T-cell (primary cell): ENCODE measurements at regions not wholly inside any gene's neighbourhood (a gene's known extent, or its start where the extent isn't known, plus 50 kb on each side); places are given as distances from the start of the nearest gene placed in this dataset.

Experiments
- ATAC-seq, 4 experiments: fragments of 200-7000 bp in 3 of 4; fragments of 150-1000 bp in 1 of 4; cut with Tn5 transposase; replicated peaks in 1 of 4; 1 replicate in 3 of 4; 2 replicates in 1 of 4; pipeline ENCODE4 v1.10.0; 2021; ENCODE audit warnings: moderate library complexity in 3 of 4, mild to moderate bottlenecking in 2 of 4, moderate number of reproducible peaks in 1 of 4
- CTCF ChIA-PET, 2 donors: fragments of 300-600 bp; sonication (Branson Sonifier 250); formaldehyde crosslinking; loops; one replicate each; lab custom pipeline; 2022; ENCODE audit warnings: antibody characterized with exemption in 2 of 2; lab: Charles Lee
- POLR2A ChIA-PET, 2 donors: fragments of 300-600 bp; sonication (Branson Sonifier 250); formaldehyde crosslinking; loops; one replicate each; lab custom pipeline; 2022; ENCODE audit warnings: antibody characterized with exemption in 2 of 2; lab: Charles Lee
- DNase-seq, 35 experiments: peaks; one replicate each; pipeline versions ENCODE4 v3.0.0 to v3.0.0-alpha.2; 2013 to 2023
- H3K27ac ChIP-seq: one replicate; pipeline ENCODE4 v1.5.1; 2013; ENCODE audit warnings: low read length
- H3K27me3 ChIP-seq, 2 experiments: replicated peaks in 1 of 2; 1 replicate in 1 of 2; 2 replicates in 1 of 2; pipeline versions ENCODE4 v1.6.1 to v1.7.0; 2013; ENCODE audit warnings: low read length in 1 of 2, mixed read lengths in 1 of 2; ENCODE audit not compliant: control insufficient read depth in 2 of 2, insufficient read depth in 2 of 2; ENCODE audit errors: extremely low read depth in 1 of 2
- H3K36me3 ChIP-seq, 2 donors: 1 replicate in 1 of 2; 2 replicates in 1 of 2; pipeline versions ENCODE4 v1.6.1 to v1.7.0; 2013; ENCODE audit warnings: low read length in 1 of 2; ENCODE audit not compliant: control insufficient read depth in 2 of 2, insufficient read depth in 1 of 2; ENCODE audit errors: extremely low read depth in 1 of 2
- H3K4me1 ChIP-seq, 2 experiments: 1 replicate in 1 of 2; 2 replicates in 1 of 2; pipeline versions ENCODE4 v1.6.1 to v1.7.0; 2013; ENCODE audit warnings: low read length in 2 of 2, mixed read lengths in 1 of 2; ENCODE audit not compliant: insufficient read depth in 2 of 2, control insufficient read depth in 1 of 2; ENCODE audit errors: extremely low read depth in 1 of 2
- H3K4me3 ChIP-seq, 2 donors: 1 replicate in 1 of 2; 2 replicates in 1 of 2; pipeline versions ENCODE4 v1.5.1 to v1.7.0; 2013; ENCODE audit warnings: mild to moderate bottlenecking in 2 of 2, low read length in 1 of 2, moderate library complexity in 1 of 2; ENCODE audit not compliant: control insufficient read depth in 1 of 2; ENCODE audit errors: extremely low read depth in 1 of 2
- H3K9me3 ChIP-seq: 2 replicates; pipeline ENCODE4 v1.7.0; 2013
- H3K27ac Mint-ChIP-seq, 2 donors: one replicate each; pipeline ENCODE4 v1.8.0; 2020 to 2021; ENCODE audit warnings: mild to moderate bottlenecking in 2 of 2, mixed read lengths in 2 of 2
- H3K27me3 Mint-ChIP-seq, 2 donors: one replicate each; pipeline ENCODE4 v1.8.0; 2021 to 2022; ENCODE audit warnings: mixed read lengths in 2 of 2
- H3K36me3 Mint-ChIP-seq: one replicate; pipeline ENCODE4 v1.8.0; 2021; ENCODE audit warnings: mixed read lengths
- H3K4me1 Mint-ChIP-seq, 3 donors: one replicate each; pipeline ENCODE4 v1.8.0; 2020 to 2022; ENCODE audit warnings: mixed read lengths in 3 of 3, mild to moderate bottlenecking in 1 of 3
- H3K4me3 Mint-ChIP-seq, 3 donors: one replicate each; pipeline ENCODE4 v1.8.0; 2020 to 2022; ENCODE audit warnings: mild to moderate bottlenecking in 3 of 3, mixed read lengths in 3 of 3, moderate library complexity in 3 of 3
- H3K9me3 Mint-ChIP-seq, 3 donors: one replicate each; pipeline ENCODE4 v1.8.0; 2020 to 2022; ENCODE audit warnings: mixed read lengths in 3 of 3
- WGBS: methylation state at CpG from one replicate; pipeline ENCODE4 v1.1.5; 2013; ENCODE audit warnings: missing lambda C conversion rate; ENCODE audit not compliant: insufficient coverage; 5-methylcytosine and 5-hydroxymethylcytosine counted together

DNA sequence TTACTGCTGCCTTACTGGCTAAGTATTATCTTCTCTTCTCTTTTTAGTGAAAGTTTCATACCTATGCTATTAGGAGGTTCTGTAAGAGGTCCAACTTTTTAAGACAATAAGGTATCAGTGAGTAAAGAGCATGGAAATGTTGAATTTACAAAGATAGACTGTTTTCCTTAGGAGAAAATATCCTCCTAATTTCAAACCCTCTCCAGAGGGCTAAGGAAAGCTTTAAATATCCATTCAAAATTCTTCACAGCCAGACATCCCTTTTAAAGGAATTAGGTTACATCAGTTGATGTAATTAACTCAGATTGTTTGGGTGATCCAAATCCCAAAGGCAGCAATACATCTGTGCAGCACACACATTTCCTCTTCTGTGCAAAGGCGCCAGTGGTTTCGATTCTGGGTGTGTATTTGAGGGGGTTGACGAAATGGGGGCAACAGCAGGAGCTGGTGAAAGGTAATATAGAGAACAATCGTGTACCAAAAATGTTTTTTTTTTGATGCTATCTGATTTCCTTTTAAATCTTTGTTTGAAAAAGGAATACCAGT lies 273.8 kb upstream of the RPS23 start:
- Histone ChIP-seq H3K9me3 (no peaks in the 10 kb centered on the region), H3K36me3 (no peaks in the 10 kb centered on the region), H3K27me3 (no peaks in the 10 kb centered on the region), H3K27ac (no peak overlapping the region), H3K4me1 (no peaks in the 10 kb centered on the region), H3K4me3 (no peak overlapping the region)
- no peak overlapping the region for H3K4me3 Mint-ChIP-seq
- no peaks in the 10 kb centered on the region for H3K4me1 Mint-ChIP-seq
- ATAC-seq (no peak), DNase-seq (no peak)
- peaks cover 0 to 1% of the 10 kb centered on the region in 2 donors for H3K27me3 Mint-ChIP-seq
- H3K9me3 Mint-ChIP-seq, result no peaks in the 10 kb centered on the region
- no CpG with 5 or more reads among the region's 4 CpGs for WGBS
- no peak overlapping the region for H3K27ac Mint-ChIP-seq
- no peaks in the 10 kb centered on the region for H3K36me3 Mint-ChIP-seq
- ChIA-PET POLR2A (no interaction called here), CTCF (no interaction called here)

DNA sequence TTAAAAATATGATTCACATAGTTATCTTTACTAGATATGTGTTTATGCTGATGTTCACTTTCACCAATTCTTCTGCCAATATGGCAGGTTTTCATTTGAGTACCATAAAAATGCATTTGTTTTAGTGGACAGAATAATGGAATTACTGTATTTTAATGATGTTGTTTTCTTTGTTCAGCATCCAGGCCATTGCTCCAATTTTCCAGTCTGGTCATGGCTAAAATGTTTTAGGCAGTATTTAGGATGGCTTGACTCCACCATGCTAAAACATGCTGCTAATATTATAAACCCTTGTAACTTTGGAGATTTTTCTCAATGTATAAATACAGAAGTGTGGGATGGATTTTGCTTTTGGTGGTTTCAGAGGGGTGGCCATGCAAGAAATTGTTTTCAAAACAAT lies 273.0 kb upstream of the RPS23 start:
- Histone ChIP-seq H3K4me1 (no peaks in the 10 kb centered on the region), H3K9me3 (no peaks in the 10 kb centered on the region), H3K4me3 (no peak overlapping the region), H3K36me3 (no peaks in the 10 kb centered on the region), H3K27ac (no peak overlapping the region), H3K27me3 (no peaks in the 10 kb centered on the region)
- H3K36me3 Mint-ChIP-seq, result no peaks in the 10 kb centered on the region
- ATAC-seq (no peak), DNase-seq (no peak)
- ChIA-PET CTCF (no interaction called here), POLR2A (interaction anchor here in 1 of 2 donors (0.7 kb wide), 1 partner anchor 923 kb away, joined by 9 read pairs; no protein-coding TSS in a partner anchor)
- H3K27me3 Mint-ChIP-seq, result peaks cover 1% of the 10 kb centered on the region in 2 donors
- no peaks in the 10 kb centered on the region for H3K9me3 Mint-ChIP-seq
- no peak overlapping the region for H3K4me3 Mint-ChIP-seq
- H3K4me1 Mint-ChIP-seq, result no peaks in the 10 kb centered on the region
- no peak overlapping the region for H3K27ac Mint-ChIP-seq

DNA sequence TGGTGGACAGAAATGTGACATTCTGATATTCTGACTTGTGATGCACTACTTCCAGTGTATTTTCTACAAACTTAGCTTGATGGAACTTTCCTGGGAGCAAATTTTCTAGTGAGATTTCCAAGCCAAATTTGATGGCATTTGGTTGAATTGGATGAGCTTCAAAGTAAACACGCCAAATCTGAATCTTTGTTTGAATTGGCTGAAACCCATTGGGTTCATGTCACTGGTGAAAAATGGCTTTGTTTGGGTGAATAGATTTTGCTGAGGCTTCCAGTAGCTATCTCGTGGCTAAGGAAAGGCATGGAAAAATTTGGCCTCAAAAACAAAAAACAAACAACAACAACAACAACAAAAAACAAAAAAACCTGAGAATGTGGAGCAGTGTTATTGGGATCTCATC lies 271.1 kb upstream of the RPS23 start:
- Histone ChIP-seq H3K4me3 (no peak overlapping the region), H3K9me3 (no peaks in the 10 kb centered on the region), H3K4me1 (no peaks in the 10 kb centered on the region), H3K36me3 (no peaks in the 10 kb centered on the region), H3K27me3 (peaks cover 0 to 4% of the 10 kb centered on the region in 2 experiments), H3K27ac (no peak overlapping the region)
- Mint-ChIP-seq H3K4me3 (no peak overlapping the region), H3K36me3 (no peaks in the 10 kb centered on the region), H3K9me3 (no peaks in the 10 kb centered on the region), H3K4me1 (no peaks in the 10 kb centered on the region), H3K27me3 (peaks cover 1 to 7% of the 10 kb centered on the region in 2 donors), H3K27ac (no peak overlapping the region)
- ChIA-PET CTCF (no interaction called here), POLR2A (no interaction called here)
- no peak for ATAC-seq
- DNase-seq, result no peak
- WGBS, result 100% methylated on average over 1 of the region's 2 CpGs

DNA sequence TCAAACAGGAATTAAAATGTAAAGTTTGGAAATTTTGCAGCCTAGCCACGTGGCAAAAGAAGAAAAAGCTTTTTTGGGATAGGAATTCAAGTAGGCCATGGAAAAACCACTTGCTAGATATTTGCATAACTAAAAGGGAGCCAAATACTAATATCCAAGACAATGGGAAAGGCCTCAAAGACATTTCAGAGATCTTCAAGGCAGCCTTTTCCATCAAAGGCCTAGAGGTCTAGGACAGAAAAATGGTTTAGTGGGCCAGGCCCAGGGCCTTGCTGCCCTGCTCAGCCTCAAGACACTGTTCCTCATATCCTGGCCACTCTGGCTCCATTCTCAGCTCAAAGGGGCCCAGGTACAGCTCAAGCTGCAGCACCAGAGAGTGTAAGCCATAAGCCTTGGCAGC lies 265.9 kb upstream of the RPS23 start:
- Mint-ChIP-seq H3K36me3 (no peaks in the 10 kb centered on the region), H3K4me3 (no peak overlapping the region), H3K4me1 (no peaks in the 10 kb centered on the region), H3K9me3 (peaks cover 0 to 7% (median 3%) of the 10 kb centered on the region in 3 donors), H3K27me3 (peaks cover 1 to 7% of the 10 kb centered on the region in 2 donors), H3K27ac (no peak overlapping the region)
- ChIA-PET CTCF (no interaction called here), POLR2A (no interaction called here)
- Histone ChIP-seq H3K27ac (no peak overlapping the region), H3K27me3 (peaks cover 0 to 6% of the 10 kb centered on the region in 2 experiments), H3K4me3 (no peak overlapping the region), H3K4me1 (no peaks in the 10 kb centered on the region), H3K9me3 (no peaks in the 10 kb centered on the region), H3K36me3 (no peaks in the 10 kb centered on the region)
- no peak for ATAC-seq
- no CpG with 5 or more reads among the region's 1 CpG for WGBS
- DNase-seq, result no peak

DNA sequence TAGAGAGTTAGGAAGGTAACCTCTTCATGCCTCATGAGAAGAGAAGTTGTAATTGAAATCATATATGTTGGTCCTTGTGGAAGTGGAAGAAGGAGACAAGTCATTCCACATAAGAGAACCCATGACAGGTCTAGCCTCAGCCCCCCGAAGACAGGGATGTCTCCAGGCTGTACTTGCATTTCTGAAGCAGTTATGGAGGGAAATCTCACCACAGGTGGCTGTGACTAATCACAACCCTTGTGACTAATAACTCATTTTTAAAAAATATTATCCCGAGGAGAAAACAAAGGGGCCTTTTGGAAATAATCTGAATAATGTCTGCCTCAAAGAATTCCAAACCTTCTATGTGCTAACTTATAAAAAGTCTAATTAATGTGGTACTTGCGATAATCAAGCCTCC lies 262.1 kb upstream of the RPS23 start:
- H3K27me3 Mint-ChIP-seq, result peaks cover 2 to 10% of the 10 kb centered on the region in 2 donors
- WGBS, result 100% methylated on average over 1 of the region's 3 CpGs
- Histone ChIP-seq H3K4me3 (no peak overlapping the region), H3K36me3 (no peaks in the 10 kb centered on the region), H3K9me3 (no peaks in the 10 kb centered on the region), H3K27ac (no peak overlapping the region), H3K4me1 (no peaks in the 10 kb centered on the region), H3K27me3 (peaks cover 0 to 6% of the 10 kb centered on the region in 2 experiments)
- CTCF ChIA-PET, result no interaction called here
- no peak overlapping the region for H3K4me3 Mint-ChIP-seq
- POLR2A ChIA-PET, result no interaction called here
- no peak overlapping the region for H3K27ac Mint-ChIP-seq
- no peaks in the 10 kb centered on the region for H3K36me3 Mint-ChIP-seq
- no peak for DNase-seq
- H3K4me1 Mint-ChIP-seq, result no peaks in the 10 kb centered on the region
- peaks cover 0 to 7% (median 3%) of the 10 kb centered on the region in 3 donors for H3K9me3 Mint-ChIP-seq
- ATAC-seq, result no peak

DNA sequence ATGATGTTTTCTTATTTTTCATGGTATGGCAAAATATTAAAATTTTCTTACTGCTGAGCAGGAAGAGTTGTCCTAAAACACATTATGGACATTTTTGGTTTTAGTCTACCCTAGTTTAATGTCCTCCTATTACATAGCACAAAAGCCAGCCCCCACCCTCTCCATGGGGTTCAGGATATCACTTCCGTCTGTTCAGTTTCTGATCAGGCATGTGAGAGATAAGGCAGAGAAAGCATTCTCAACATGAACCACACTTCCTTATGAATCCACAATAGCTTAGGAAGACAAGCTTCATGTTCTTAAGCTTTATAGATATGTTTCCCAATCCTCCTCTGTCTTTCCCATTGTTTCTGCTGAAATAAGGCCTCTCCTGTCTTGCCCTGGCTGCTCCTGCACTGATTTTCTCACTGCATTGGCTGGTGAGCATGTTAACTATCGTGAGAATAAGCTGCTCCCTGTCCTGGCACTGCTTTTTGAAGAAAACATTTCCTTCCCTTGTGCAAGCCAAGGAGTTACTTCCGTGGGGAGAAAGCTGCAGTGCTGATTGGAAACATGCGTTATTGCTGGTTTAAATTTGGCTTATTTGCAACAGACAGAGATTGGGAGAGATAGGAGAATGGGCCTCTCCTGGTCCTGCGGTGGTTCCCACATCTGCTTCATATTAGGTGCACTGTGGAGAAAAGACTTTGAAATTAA lies 260.3 kb upstream of the RPS23 start:
- Mint-ChIP-seq H3K4me1 (no peaks in the 10 kb centered on the region), H3K4me3 (no peak overlapping the region), H3K9me3 (peaks cover 0 to 3% (median 3%) of the 10 kb centered on the region in 3 donors), H3K27ac (no peak overlapping the region), H3K36me3 (no peaks in the 10 kb centered on the region), H3K27me3 (peaks cover 3 to 9% of the 10 kb centered on the region in 2 donors)
- ChIA-PET CTCF (no interaction called here), POLR2A (no interaction called here)
- no peaks in the 10 kb centered on the region for H3K36me3 ChIP-seq
- no peaks in the 10 kb centered on the region for H3K27me3 ChIP-seq
- H3K27ac ChIP-seq, result no peak overlapping the region
- DNase-seq, result no peak
- no peak for ATAC-seq
- no peaks in the 10 kb centered on the region for H3K4me1 ChIP-seq
- no peak overlapping the region for H3K4me3 ChIP-seq
- H3K9me3 ChIP-seq, result no peaks in the 10 kb centered on the region
- 33% methylated on average over 1 of the region's 5 CpGs for WGBS
